Endothelial cell (in vitro differentiated cells): ENCODE measurements at regions not wholly inside any gene's neighbourhood (a gene's known extent, or its start where the extent isn't known, plus 50 kb on each side); places are given as distances from the start of the nearest gene placed in this dataset.

Experiments
- DNase-seq: peaks from one replicate; pipeline ENCODE4 v3.0.0; 2021; ENCODE audit warnings: low spot score
- H3K27ac Mint-ChIP-seq: one replicate; pipeline ENCODE4 v1.8.0; 2021; ENCODE audit warnings: mixed read lengths, inconsistent platforms; ENCODE audit not compliant: unreplicated experiment
- H3K27me3 Mint-ChIP-seq: one replicate; pipeline ENCODE4 v1.8.0; 2021; ENCODE audit warnings: mild to moderate bottlenecking, moderate library complexity, mixed read lengths, inconsistent platforms; ENCODE audit not compliant: unreplicated experiment
- H3K36me3 Mint-ChIP-seq: one replicate; pipeline ENCODE4 v1.8.0; 2021; ENCODE audit warnings: mild to moderate bottlenecking, low read depth, mixed read lengths, inconsistent platforms; ENCODE audit not compliant: unreplicated experiment
- H3K4me1 Mint-ChIP-seq: one replicate; pipeline ENCODE4 v1.8.0; 2021; ENCODE audit warnings: mild to moderate bottlenecking, mixed read lengths, inconsistent platforms; ENCODE audit not compliant: unreplicated experiment
- H3K4me3 Mint-ChIP-seq: one replicate; pipeline ENCODE4 v1.8.0; 2021; ENCODE audit warnings: mild to moderate bottlenecking, mixed read lengths, inconsistent platforms; ENCODE audit not compliant: unreplicated experiment
- H3K9me3 Mint-ChIP-seq: one replicate; pipeline ENCODE4 v1.8.0; 2021; ENCODE audit warnings: mixed read lengths, inconsistent platforms; ENCODE audit not compliant: unreplicated experiment
- TF ChIP-seq, protein P1 (sequence below): fragments of 200-600 bp; sonication (generic); IDR thresholded peaks from one replicate; pipeline ENCODE4 v1.5.0; 2021; ENCODE audit warnings: antibody characterized with exemption; ENCODE audit not compliant: unreplicated experiment

GRCh38 chr14:24725311-24725710 is 91.3 kb upstream of the GZMB start:
- no peak for DNase-seq
- no peak overlapping the region for H3K4me3 Mint-ChIP-seq
- H3K9me3 Mint-ChIP-seq, result no peaks in the 10 kb centered on the region
- H3K36me3 Mint-ChIP-seq, result no peaks in the 10 kb centered on the region
- TF ChIP-seq, protein P1, sequence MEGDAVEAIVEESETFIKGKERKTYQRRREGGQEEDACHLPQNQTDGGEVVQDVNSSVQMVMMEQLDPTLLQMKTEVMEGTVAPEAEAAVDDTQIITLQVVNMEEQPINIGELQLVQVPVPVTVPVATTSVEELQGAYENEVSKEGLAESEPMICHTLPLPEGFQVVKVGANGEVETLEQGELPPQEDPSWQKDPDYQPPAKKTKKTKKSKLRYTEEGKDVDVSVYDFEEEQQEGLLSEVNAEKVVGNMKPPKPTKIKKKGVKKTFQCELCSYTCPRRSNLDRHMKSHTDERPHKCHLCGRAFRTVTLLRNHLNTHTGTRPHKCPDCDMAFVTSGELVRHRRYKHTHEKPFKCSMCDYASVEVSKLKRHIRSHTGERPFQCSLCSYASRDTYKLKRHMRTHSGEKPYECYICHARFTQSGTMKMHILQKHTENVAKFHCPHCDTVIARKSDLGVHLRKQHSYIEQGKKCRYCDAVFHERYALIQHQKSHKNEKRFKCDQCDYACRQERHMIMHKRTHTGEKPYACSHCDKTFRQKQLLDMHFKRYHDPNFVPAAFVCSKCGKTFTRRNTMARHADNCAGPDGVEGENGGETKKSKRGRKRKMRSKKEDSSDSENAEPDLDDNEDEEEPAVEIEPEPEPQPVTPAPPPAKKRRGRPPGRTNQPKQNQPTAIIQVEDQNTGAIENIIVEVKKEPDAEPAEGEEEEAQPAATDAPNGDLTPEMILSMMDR, result no peak
- H3K27ac Mint-ChIP-seq, result no peak overlapping the region
- H3K27me3 Mint-ChIP-seq, result no peaks in the 10 kb centered on the region
- H3K4me1 Mint-ChIP-seq, result no peaks in the 10 kb centered on the region

GRCh38 chr14:24721775-24722174 is 87.8 kb upstream of the GZMB start:
- H3K4me3 Mint-ChIP-seq, result no peak overlapping the region
- no peak for DNase-seq
- H3K27me3 Mint-ChIP-seq, result no peaks in the 10 kb centered on the region

GRCh38 chr14:24715239-24715638 is 81.2 kb upstream of the GZMB start:
- no peaks in the 10 kb centered on the region for H3K9me3 Mint-ChIP-seq
- no peaks in the 10 kb centered on the region for H3K36me3 Mint-ChIP-seq
- no peak for DNase-seq
- H3K4me1 Mint-ChIP-seq, result no peaks in the 10 kb centered on the region
- H3K27me3 Mint-ChIP-seq, result no peaks in the 10 kb centered on the region
- no peak overlapping the region for H3K27ac Mint-ChIP-seq
- TF ChIP-seq, protein P1, result no peak
- no peak overlapping the region for H3K4me3 Mint-ChIP-seq

More at GRCh38 chr14:24721775-24722174, 87.8 kb upstream of the GZMB start:
- TF ChIP-seq, protein P1, result no peak
- Mint-ChIP-seq H3K9me3 (no peaks in the 10 kb centered on the region), H3K27ac (no peak overlapping the region), H3K4me1 (no peaks in the 10 kb centered on the region), H3K36me3 (no peaks in the 10 kb centered on the region)

DNA sequence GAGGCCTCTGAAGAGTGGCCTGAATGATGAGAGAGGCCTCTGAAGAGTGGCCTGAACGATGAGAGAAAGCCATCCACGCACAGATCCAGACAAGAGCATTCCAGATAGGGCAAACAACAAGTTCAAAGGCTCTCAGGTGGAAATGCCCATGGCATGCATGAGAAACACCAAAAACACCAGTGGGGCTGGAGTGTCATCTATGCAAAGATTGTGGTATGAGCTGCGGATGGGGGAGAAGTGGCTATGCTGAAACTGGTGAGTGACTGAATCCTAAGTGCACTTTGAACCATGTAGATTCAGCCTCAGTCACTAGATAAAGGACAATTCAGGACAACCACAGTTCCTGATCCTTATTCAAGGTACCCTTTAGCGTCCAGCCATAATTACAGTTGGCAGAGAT is 79.4 kb upstream of the GZMB start:
- TF ChIP-seq, protein P1, result no peak
- H3K9me3 Mint-ChIP-seq, result no peaks in the 10 kb centered on the region
- no peak for DNase-seq
- no peak overlapping the region for H3K4me3 Mint-ChIP-seq
- H3K27me3 Mint-ChIP-seq, result no peaks in the 10 kb centered on the region
- H3K36me3 Mint-ChIP-seq, result no peaks in the 10 kb centered on the region
- H3K27ac Mint-ChIP-seq, result no peak overlapping the region
- no peaks in the 10 kb centered on the region for H3K4me1 Mint-ChIP-seq

GRCh38 chr14:24712909-24713308 is 78.9 kb upstream of the GZMB start:
- TF ChIP-seq, protein P1, result no peak
- H3K27me3 Mint-ChIP-seq, result no peaks in the 10 kb centered on the region
- H3K9me3 Mint-ChIP-seq, result no peaks in the 10 kb centered on the region
- no peak for DNase-seq
- no peak overlapping the region for H3K4me3 Mint-ChIP-seq
- H3K4me1 Mint-ChIP-seq, result no peaks in the 10 kb centered on the region
- no peaks in the 10 kb centered on the region for H3K36me3 Mint-ChIP-seq
- no peak overlapping the region for H3K27ac Mint-ChIP-seq
